Astrocyte of the cerebellum (primary cell): ENCODE measurements at regions not wholly inside any gene's neighbourhood (a gene's known extent, or its start where the extent isn't known, plus 50 kb on each side); places are given as distances from the start of the nearest gene placed in this dataset.
A peak's percentile ranks its signal among the peaks of the same experiment; 100 is the strongest.

Experiments used
- DNase-seq: peaks from one replicate; pipeline ENCODE4 v3.0.0-alpha.2; 2011; ENCODE audit warnings: low read depth
- H3K4me3 ChIP-seq: 2 replicates; pipeline ENCODE4 v1.5.1; 2011; ENCODE audit warnings: mild to moderate bottlenecking, low read depth, low read length, moderate library complexity
- in situ Hi-C: cut with HindIII; loops from 2 replicates; pipeline ENCODE4 v1.10.0; 2017; ENCODE audit warnings: low sequenced_read_pairs
- TF ChIP-seq, protein P1 (sequence below): IDR thresholded peaks from 2 replicates; pipeline ENCODE4 v1.5.1; 2012; ENCODE audit warnings: low read length, low read depth, moderate library complexity, mild to moderate bottlenecking; ENCODE audit errors: missing control alignments

DNA sequence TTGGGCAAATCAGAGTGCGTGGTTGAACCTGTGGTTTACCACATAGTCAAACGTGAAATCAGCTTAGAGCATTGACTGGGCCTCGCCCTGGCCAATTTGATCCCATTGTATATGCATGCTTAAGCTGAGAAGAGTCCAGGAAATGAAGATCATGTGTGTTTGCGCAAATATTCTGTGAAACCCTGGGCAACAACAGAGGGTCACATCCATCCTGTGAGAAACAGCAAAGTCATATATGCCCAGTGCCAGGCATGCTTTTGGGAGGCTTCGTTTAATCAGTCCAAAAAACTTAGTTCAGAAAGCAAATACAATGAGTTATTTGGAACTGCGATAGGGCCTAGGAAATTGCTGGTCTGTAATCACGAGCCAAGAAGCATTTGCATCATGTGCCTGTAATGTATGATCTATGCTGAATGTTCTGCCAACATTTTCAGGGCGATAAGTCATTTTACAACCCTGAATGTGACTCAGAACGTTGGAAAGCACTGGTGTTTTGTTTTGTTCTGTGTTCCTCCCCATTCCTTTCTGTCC lies 412.1 kb upstream of the CELF2 start:
- TF ChIP-seq, protein P1, sequence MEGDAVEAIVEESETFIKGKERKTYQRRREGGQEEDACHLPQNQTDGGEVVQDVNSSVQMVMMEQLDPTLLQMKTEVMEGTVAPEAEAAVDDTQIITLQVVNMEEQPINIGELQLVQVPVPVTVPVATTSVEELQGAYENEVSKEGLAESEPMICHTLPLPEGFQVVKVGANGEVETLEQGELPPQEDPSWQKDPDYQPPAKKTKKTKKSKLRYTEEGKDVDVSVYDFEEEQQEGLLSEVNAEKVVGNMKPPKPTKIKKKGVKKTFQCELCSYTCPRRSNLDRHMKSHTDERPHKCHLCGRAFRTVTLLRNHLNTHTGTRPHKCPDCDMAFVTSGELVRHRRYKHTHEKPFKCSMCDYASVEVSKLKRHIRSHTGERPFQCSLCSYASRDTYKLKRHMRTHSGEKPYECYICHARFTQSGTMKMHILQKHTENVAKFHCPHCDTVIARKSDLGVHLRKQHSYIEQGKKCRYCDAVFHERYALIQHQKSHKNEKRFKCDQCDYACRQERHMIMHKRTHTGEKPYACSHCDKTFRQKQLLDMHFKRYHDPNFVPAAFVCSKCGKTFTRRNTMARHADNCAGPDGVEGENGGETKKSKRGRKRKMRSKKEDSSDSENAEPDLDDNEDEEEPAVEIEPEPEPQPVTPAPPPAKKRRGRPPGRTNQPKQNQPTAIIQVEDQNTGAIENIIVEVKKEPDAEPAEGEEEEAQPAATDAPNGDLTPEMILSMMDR, result no peak
- no peak overlapping the region for H3K4me3 ChIP-seq
- DNase-seq, result peak; percentile 91
- in situ Hi-C loops, result no loop called here

DNA sequence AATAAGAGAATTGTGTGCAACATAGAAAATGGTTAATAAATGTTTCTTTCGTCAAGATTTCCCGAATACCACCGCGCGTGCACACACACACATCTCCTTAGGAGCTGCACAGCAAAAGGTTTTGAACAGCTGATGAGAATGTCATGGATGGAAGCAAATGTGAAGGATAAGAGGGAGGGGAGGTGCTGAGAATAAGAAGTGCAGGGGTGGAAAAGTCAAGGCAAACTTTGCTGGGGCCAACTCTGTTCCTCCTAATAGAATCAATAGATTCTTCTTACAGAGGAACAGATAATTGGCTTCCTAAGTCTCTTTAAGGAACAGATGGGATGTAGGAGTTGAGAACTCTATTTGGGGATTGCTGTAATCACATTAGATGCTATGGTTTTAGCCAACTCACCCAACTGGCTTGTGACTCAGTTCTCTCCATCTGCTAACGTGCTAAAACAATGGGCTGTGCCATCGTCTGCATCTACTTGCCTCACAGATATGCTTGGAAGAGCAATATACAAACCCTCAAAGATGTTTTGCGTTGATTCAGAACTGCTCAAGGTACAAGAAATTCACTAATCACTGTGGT lies 408.2 kb upstream of the CELF2 start:
- TF ChIP-seq, protein P1, result no peak
- DNase-seq, result no peak
- no peak overlapping the region for H3K4me3 ChIP-seq
- in situ Hi-C loops, result no loop called here

DNA sequence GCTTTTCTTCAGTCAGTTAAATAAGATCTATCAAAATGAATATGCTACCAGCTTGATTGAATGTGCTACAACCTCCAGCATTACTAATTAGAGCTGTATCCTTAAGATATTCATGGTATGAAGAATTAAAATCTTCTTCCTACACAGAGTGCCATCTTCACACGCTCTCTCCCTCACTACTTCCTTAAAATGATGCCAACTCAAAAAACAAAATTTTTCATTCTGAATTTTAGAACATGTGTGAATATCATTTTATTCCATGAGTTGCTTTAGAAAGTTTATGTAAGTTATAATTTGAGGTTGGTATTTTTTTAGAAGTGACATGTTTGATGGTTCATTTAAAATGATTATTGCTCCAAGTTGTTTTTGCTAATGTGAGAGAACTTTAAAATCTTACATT lies 407.5 kb upstream of the CELF2 start:
- TF ChIP-seq, protein P1, result no peak
- in situ Hi-C loops, result no loop called here
- no peak overlapping the region for H3K4me3 ChIP-seq
- DNase-seq, result no peak

DNA sequence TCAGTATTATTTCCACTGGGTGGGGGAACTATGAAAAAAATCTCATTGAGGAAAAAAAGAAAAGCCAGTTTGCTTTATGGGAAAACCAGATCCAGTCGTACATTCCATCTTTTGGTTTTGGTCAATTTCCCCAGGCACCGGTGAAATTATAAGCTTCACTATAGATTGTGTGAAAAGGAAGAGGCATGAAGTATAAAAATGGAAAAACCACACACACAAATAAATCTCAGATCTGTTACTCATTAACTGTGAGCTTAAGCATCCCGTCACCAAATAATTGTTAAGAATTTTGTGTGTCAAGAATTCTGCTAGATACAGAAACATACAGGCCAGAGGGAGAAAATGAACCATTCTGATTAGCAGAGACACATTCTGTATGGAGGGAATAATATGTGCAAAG lies 405.5 kb upstream of the CELF2 start:
- TF ChIP-seq, protein P1, result no peak
- in situ Hi-C loops, result no loop called here
- no peak for DNase-seq
- no peak overlapping the region for H3K4me3 ChIP-seq

DNA sequence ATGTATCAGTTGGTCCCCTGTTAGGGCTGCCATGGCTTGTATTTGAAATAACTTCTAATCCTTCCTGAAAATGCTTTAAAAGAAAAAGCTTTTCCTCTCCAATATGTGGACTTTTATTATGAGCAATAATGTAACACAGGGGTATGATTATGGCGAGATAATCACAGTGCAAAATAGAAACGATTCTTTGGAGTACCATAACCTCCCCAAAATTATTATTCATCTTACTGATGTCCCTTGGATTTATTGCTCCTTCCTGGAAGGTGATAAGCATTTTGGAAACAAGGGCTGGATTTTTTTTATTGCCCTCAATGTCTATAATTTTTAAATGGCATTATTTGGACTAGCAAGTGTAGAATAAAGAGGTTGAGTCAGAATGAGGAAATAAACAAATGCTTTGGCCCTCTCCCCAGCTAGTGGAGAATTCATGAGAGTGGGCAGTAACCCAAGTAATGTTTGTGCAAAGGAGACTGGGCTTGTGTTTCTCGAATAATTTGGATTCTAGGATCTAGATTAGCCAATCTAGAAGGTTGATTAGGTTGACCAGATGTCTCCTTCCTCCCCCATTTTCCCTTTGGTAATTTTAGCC lies 403.9 kb upstream of the CELF2 start:
- TF ChIP-seq, protein P1, result no peak
- H3K4me3 ChIP-seq, result no peak overlapping the region
- no peak for DNase-seq
- in situ Hi-C loops, result no loop called here

DNA sequence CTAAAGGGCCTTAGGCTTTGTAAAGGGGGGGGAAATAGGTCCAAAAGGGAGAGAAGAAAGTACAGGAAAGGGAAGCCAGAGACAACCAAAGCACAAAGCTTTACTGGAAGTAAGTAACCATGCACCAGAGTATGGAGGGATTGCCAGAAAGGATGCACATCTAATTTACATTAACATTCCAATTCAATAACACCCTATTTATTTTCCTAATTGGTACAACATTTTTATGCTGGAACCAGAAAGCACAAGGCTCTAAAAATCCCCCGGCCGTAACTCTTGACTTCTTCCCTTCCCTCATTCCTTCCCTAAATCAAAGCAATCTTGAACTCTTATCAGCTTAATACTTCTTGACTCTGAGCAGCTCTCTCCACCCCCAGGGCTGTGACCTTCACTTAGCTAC lies 400.0 kb upstream of the CELF2 start:
- H3K4me3 ChIP-seq, result no peak overlapping the region
- TF ChIP-seq, protein P1, result no peak
- in situ Hi-C loops, result no loop called here
- DNase-seq, result no peak
